OCI-LY1 (cell line): ENCODE measurements at regions not wholly inside any gene's neighbourhood (a gene's known extent, or its start where the extent isn't known, plus 50 kb on each side); places are given as distances from the start of the nearest gene placed in this dataset.

Experiments
- H2AFZ ChIP-seq: fragments of 200-600 bp; sonication (generic), shearing (Covaris generic); 2 replicates; pipeline ENCODE4 v1.6.0; 2014; ENCODE audit warnings: antibody characterized with exemption, mild to moderate bottlenecking, low read length
- H3F3A ChIP-seq: fragments of 200-600 bp; sonication (generic), shearing (Covaris generic); 2 replicates; pipeline ENCODE4 v1.6.0; 2014; ENCODE audit warnings: mild to moderate bottlenecking, antibody characterized with exemption, low read length, moderate library complexity; ENCODE audit not compliant: insufficient read depth
- H3K27ac ChIP-seq: fragments of 200-600 bp; sonication (generic); 2 replicates; pipeline ENCODE4 v1.5.1; 2014; ENCODE audit warnings: low read length, mixed run types, mild to moderate bottlenecking, low read depth; ENCODE audit not compliant: poor library complexity, severe bottlenecking
- H3K27me3 ChIP-seq: fragments of 200-600 bp; sonication (generic); 2 replicates; pipeline ENCODE4 v1.6.0; 2014; ENCODE audit warnings: antibody characterized with exemption, mild to moderate bottlenecking, low read length, moderate library complexity; ENCODE audit not compliant: insufficient read depth
- H3K36me3 ChIP-seq: fragments of 200-600 bp; sonication (generic); 2 replicates; pipeline ENCODE4 v1.6.1; 2014; ENCODE audit warnings: mild to moderate bottlenecking, antibody characterized with exemption, low read length, moderate library complexity, mixed read lengths; ENCODE audit not compliant: insufficient read depth
- H3K4me1 ChIP-seq: fragments of 200-600 bp; sonication (generic); 2 replicates; pipeline ENCODE4 v1.5.1; 2014; ENCODE audit warnings: mild to moderate bottlenecking, low read length, moderate library complexity; ENCODE audit not compliant: insufficient read depth, severe bottlenecking
- H3K4me2 ChIP-seq: fragments of 200-600 bp; sonication (generic), shearing (Covaris generic); 2 replicates; pipeline ENCODE4 v1.6.1; 2014; ENCODE audit warnings: low read length
- H3K4me3 ChIP-seq: fragments of 200-600 bp; sonication (generic); 2 replicates; pipeline ENCODE4 v1.5.1; 2014; ENCODE audit warnings: low read length, low read depth, mild to moderate bottlenecking, mixed read lengths; ENCODE audit not compliant: poor library complexity, severe bottlenecking
- H3K79me2 ChIP-seq: fragments of 200-600 bp; shearing (Covaris generic); 2 replicates; pipeline ENCODE4 v1.6.1; 2016; ENCODE audit warnings: mixed run types, low read length, mixed read lengths; ENCODE audit not compliant: insufficient read depth
- H3K9ac ChIP-seq: fragments of 200-600 bp; sonication (generic), shearing (Covaris generic); 2 replicates; pipeline ENCODE4 v1.6.1; 2014; ENCODE audit warnings: mild to moderate bottlenecking, low read length, mixed read lengths
- H3K9me2 ChIP-seq: fragments of 200-600 bp; sonication (generic), shearing (Covaris generic); 2 replicates; pipeline ENCODE4 v1.6.1; 2014; ENCODE audit warnings: low read depth, mild to moderate bottlenecking, low read length, mixed read lengths
- H3K9me3 ChIP-seq: fragments of 200-600 bp; shearing (Covaris generic); 2 replicates; pipeline ENCODE4 v1.6.1; 2014; ENCODE audit warnings: low read length, mixed read lengths
- H4K20me1 ChIP-seq: fragments of 200-600 bp; sonication (generic), shearing (Covaris generic); 2 replicates; pipeline ENCODE4 v1.6.0; 2016; ENCODE audit warnings: mild to moderate bottlenecking, low read length; ENCODE audit not compliant: insufficient read depth
- EZH2 ChIP-seq: fragments of 200-600 bp; sonication (generic), shearing (Covaris generic); IDR thresholded peaks from 2 replicates; pipeline ENCODE4 v1.8.0; 2017; ENCODE audit warnings: borderline replicate concordance, mixed run types, mild to moderate bottlenecking, antibody characterized with exemption, low read length, moderate library complexity, mixed read lengths
- TF ChIP-seq, protein P1 (sequence below): fragments of 200-600 bp; sonication (generic), shearing (Covaris generic); IDR thresholded peaks from 2 replicates; pipeline ENCODE4 v1.5.1; 2017; ENCODE audit warnings: mild to moderate bottlenecking, antibody characterized with exemption, low read length, moderate library complexity, mixed read lengths

DNA sequence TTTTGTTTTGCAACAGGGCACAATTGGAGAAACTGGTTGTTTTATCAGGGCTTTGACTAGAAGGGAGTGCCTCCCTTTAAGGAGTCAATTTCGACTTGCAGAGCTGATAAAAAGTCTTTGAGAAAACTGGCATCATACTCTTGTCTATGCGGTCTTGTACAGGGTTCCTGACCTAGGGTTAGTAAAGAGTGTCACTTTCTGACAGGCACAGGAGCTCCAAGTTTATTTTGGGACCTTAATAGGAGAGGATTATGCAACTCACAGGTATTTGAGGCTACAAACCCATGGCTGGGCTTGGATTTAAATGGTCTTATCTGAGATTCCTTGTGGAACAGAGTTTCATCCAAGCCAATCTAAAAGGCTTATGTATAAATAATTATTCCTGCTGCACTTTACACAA is 365.4 kb downstream of the HTR1B start:
- H3K36me3 ChIP-seq: no peaks in the 10 kb centered on the region
- H3K79me2 ChIP-seq: no peaks in the 10 kb centered on the region
- H3K9me3 ChIP-seq: no peaks in the 10 kb centered on the region
- H3K4me3 ChIP-seq: no peak overlapping the region
- no peaks in the 10 kb centered on the region for H3K27me3 ChIP-seq
- no peak overlapping the region for H2AFZ ChIP-seq
- no peaks in the 10 kb centered on the region for H3K4me1 ChIP-seq
- H4K20me1 ChIP-seq: no peaks in the 10 kb centered on the region
- H3F3A ChIP-seq: no peaks in the 10 kb centered on the region
- no peaks in the 10 kb centered on the region for H3K9me2 ChIP-seq
- no peak overlapping the region for H3K27ac ChIP-seq
- no peak for TF ChIP-seq EZH2
- TF ChIP-seq, protein P1, sequence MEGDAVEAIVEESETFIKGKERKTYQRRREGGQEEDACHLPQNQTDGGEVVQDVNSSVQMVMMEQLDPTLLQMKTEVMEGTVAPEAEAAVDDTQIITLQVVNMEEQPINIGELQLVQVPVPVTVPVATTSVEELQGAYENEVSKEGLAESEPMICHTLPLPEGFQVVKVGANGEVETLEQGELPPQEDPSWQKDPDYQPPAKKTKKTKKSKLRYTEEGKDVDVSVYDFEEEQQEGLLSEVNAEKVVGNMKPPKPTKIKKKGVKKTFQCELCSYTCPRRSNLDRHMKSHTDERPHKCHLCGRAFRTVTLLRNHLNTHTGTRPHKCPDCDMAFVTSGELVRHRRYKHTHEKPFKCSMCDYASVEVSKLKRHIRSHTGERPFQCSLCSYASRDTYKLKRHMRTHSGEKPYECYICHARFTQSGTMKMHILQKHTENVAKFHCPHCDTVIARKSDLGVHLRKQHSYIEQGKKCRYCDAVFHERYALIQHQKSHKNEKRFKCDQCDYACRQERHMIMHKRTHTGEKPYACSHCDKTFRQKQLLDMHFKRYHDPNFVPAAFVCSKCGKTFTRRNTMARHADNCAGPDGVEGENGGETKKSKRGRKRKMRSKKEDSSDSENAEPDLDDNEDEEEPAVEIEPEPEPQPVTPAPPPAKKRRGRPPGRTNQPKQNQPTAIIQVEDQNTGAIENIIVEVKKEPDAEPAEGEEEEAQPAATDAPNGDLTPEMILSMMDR: no peak
- H3K9ac ChIP-seq: no peak overlapping the region
- no peak overlapping the region for H3K4me2 ChIP-seq

DNA sequence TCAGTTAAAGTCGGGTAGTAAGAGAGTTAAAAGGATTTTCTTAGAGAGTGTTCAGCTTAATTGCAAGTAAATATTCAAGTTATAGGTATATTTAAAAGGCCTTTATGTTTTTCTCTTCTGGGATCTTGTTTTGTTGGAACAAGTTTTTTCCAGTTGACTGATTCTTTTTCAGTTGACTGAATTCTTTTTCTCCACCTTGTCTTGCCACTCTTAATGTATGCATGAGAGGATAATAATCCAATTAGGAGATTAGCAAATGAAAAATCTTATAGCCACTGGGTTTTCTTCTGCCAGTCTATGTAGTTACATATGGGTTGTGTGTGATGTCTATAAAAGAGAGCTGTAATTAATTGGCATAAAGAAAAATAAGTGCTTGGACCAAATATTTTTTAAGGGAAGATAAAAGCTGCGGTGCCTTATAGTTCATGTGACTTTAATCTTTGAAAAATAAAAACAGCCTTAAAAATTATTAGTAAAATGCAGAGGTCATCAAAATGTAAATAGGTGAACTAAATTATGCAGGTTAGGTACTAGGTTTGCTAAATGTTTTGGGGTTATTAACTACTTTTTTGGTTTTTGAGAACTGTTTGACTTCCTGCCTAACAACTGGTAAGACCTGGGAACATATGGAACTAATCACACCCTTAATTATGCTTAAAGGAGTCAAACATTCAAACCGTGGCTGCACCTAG is 367.2 kb downstream of the HTR1B start:
- Histone ChIP-seq H3K9me2 (no peaks in the 10 kb centered on the region), H3K4me1 (no peaks in the 10 kb centered on the region), H3K27ac (no peak overlapping the region), H3K27me3 (no peaks in the 10 kb centered on the region), H3K4me3 (no peak overlapping the region), H3F3A (no peaks in the 10 kb centered on the region), H3K36me3 (no peaks in the 10 kb centered on the region), H3K4me2 (no peak overlapping the region), H4K20me1 (no peaks in the 10 kb centered on the region), H2AFZ (no peak overlapping the region), H3K9me3 (no peaks in the 10 kb centered on the region), H3K79me2 (no peaks in the 10 kb centered on the region), H3K9ac (no peak overlapping the region)
- TF ChIP-seq, protein P1: no peak
- no peak for TF ChIP-seq EZH2

DNA sequence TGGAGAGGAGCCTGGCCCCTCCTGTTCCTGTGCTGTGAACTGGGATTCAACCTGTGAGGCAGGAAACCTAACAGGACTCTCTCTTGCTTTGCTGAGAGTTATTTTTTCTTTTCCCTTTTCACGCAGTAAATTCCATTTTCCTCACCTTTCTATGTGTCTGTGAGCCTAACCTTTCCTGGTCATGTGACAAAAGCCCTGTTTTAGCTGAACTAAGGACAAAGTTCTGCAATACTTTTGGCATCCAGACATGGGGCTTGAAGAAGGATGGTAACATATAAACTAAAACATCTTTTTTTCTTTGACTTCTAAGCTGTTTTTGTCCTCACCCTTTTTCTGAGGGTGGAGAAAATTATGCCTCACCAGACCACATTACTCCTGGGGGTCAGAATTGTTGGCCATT is 368.5 kb downstream of the HTR1B start:
- Histone ChIP-seq H3K9me2 (no peaks in the 10 kb centered on the region), H2AFZ (no peak overlapping the region), H3F3A (no peaks in the 10 kb centered on the region), H3K9me3 (no peaks in the 10 kb centered on the region), H3K4me3 (no peak overlapping the region), H3K36me3 (no peaks in the 10 kb centered on the region), H3K9ac (no peak overlapping the region), H3K4me2 (no peak overlapping the region), H3K27ac (no peak overlapping the region), H3K4me1 (no peaks in the 10 kb centered on the region), H4K20me1 (no peaks in the 10 kb centered on the region), H3K27me3 (no peaks in the 10 kb centered on the region), H3K79me2 (no peaks in the 10 kb centered on the region)
- TF ChIP-seq EZH2: no peak
- TF ChIP-seq, protein P1: no peak
